ENCODE measurements at regions not wholly inside any gene's neighbourhood (a gene's known extent, or its start where the extent isn't known, plus 50 kb on each side); places are given as distances from the start of the nearest gene placed in this dataset.

DNA sequence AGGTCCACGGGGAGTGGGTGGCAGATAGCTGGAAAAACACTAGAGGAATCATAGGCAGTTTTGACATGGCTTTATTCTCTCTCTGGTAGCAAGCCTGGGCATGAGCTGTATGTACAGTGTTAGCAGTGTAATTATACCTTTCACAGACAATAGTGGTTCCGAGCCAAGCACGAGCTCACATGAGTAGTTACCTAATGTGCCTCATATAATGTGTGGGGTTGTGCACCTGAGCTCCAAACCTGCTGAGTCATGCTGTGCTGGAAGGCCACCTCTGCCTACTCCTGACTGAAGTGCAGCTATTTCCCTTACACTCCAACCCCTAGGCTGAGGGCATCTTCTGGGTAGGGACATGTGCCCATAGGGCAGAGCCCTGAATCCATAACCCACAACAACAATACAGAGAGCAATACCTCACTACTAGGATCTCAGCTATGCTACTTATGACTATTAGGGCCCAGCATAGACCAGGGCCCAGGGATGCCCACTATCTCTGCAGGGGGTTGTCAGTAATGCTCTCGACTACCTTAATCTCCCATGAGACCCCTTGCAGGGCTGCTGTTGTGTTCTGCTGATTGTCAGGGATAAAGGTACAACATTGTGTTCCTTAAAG lies 432.1 kb downstream of the DYNC2H1 start:
- no peak for TF ChIP-seq ZFX (IDR thresholded peaks at IDR 0.05)
- TF ChIP-seq, protein P1, sequence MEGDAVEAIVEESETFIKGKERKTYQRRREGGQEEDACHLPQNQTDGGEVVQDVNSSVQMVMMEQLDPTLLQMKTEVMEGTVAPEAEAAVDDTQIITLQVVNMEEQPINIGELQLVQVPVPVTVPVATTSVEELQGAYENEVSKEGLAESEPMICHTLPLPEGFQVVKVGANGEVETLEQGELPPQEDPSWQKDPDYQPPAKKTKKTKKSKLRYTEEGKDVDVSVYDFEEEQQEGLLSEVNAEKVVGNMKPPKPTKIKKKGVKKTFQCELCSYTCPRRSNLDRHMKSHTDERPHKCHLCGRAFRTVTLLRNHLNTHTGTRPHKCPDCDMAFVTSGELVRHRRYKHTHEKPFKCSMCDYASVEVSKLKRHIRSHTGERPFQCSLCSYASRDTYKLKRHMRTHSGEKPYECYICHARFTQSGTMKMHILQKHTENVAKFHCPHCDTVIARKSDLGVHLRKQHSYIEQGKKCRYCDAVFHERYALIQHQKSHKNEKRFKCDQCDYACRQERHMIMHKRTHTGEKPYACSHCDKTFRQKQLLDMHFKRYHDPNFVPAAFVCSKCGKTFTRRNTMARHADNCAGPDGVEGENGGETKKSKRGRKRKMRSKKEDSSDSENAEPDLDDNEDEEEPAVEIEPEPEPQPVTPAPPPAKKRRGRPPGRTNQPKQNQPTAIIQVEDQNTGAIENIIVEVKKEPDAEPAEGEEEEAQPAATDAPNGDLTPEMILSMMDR (conservative IDR thresholded peaks at IDR 0.05), result no peak
- H3K27ac ChIP-seq, result no peak overlapping the region

DNA sequence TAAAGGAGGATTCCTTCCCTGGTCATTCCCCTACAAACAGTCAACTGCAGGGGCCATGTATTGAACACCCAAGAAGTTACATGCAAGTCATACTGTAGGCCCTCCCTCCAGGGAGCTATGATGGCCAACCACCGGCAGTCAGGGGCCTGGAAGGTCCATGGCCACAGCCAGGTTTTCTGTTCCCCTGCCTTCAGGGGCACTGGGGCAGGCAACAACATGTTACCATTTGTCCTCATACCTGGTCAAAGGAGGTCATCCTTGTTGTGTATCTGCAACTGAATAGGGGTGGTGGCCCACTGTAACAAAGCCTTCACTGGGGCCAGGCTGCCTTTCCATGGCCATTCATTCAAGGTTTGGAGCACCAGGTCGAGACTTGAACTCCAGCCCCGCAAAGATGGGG lies 433.6 kb downstream of the DYNC2H1 start:
- TF ChIP-seq, protein P1 (conservative IDR thresholded peaks at IDR 0.05), result no peak
- no peak for TF ChIP-seq ZFX (IDR thresholded peaks at IDR 0.05)
- no peak overlapping the region for H3K27ac ChIP-seq

DNA sequence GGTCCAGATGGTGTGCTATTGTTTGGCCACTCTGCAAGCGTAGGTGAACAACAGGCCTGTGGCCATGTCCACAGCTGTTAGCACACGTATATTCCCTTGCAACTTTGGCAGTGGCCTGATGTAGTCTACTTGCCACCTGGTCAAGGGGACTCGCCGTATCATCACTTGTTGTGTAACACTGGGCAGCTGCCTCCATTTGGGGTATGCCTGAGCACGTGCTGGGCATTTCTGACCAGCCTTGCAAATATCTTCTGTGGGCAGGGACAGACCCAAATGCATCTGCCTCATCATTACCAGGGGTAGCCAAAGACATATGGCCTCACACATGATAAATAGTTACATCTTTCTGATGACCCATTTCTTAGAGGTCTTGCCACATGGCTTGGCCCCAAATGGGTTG lies 434.2 kb downstream of the DYNC2H1 start:
- H3K27ac ChIP-seq, result no peak overlapping the region
- TF ChIP-seq, protein P1 (conservative IDR thresholded peaks at IDR 0.05), result no peak
- TF ChIP-seq ZFX (IDR thresholded peaks at IDR 0.05), result no peak

GRCh38 chr11:103544874-103545273 lies 435.6 kb downstream of the DYNC2H1 start:
- H3K27ac ChIP-seq, result no peak overlapping the region
- no peak for TF ChIP-seq ZFX (IDR thresholded peaks at IDR 0.05)

DNA sequence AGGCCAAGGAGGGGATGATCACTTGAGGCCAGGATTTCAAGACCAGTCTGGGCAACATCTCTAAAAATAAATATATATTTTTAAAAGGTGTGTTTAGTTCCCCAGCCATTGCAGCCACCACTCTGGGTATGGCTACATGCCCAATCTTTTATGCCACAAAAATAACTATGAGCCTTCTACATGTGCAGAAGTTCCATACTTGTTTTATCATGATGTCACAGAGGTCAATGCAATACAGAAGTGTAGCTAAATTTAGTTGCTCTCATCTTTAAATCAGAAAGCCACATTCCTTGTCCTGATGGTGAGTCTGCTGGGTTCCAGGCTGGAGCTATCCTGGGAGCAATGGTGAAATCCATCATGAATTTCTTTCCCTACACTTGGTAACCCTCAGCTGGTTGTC lies 436.3 kb downstream of the DYNC2H1 start:
- TF ChIP-seq ZFX (IDR thresholded peaks at IDR 0.05), result no peak
- TF ChIP-seq, protein P1 (conservative IDR thresholded peaks at IDR 0.05), result no peak
- no peak overlapping the region for H3K27ac ChIP-seq

DNA sequence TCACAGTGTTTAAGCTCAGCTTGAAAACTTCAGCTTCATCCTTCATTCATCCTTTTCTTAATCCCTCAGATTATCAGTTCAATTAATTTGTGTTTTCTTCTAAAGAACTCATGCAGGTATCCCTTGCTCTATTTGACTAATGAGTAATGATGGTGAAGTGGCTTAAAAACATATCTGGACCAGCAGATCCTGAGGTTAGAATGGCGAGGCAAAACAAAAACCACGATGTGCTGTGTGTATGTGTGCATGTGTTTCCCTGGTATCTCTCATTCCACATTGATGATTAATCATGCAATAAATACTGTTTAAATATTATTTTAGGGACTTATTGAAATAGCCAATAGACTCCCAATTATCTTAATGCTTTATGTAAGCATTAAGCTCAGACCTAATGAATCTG lies 437.0 kb downstream of the DYNC2H1 start:
- H3K27ac ChIP-seq, result no peak overlapping the region
- no peak for TF ChIP-seq ZFX (IDR thresholded peaks at IDR 0.05)
- TF ChIP-seq, protein P1 (conservative IDR thresholded peaks at IDR 0.05), result no peak

GRCh38 chr11:103547024-103547423 lies 437.8 kb downstream of the DYNC2H1 start:
- TF ChIP-seq, protein P1 (conservative IDR thresholded peaks at IDR 0.05), result no peak
- TF ChIP-seq ZFX (IDR thresholded peaks at IDR 0.05), result no peak
- no peak overlapping the region for H3K27ac ChIP-seq

- TF ChIP-seq ZFX (IDR thresholded peaks at IDR 0.05), result no peak
- TF ChIP-seq, protein P1 (conservative IDR thresholded peaks at IDR 0.05), result no peak
- no peak overlapping the region for H3K27ac ChIP-seq
These were observed 438.5 kb downstream of the DYNC2H1 start for GRCh38 chr11:103547691-103548090.
